Progenitor cell of endocrine pancreas (in vitro differentiated cells): ENCODE measurements at regions not wholly inside any gene's neighbourhood (a gene's known extent, or its start where the extent isn't known, plus 50 kb on each side); places are given as distances from the start of the nearest gene placed in this dataset.

ENCODE experiments used
- DNase-seq: peaks from one replicate; pipeline ENCODE4 v3.0.0; 2021; ENCODE audit warnings: low spot score; ENCODE audit not compliant: unreplicated experiment
- H3K27ac Mint-ChIP-seq: 2 replicates; pipeline ENCODE4 v1.8.0; 2021; ENCODE audit warnings: mild to moderate bottlenecking, moderate library complexity, mixed read lengths
- H3K27me3 Mint-ChIP-seq: 2 replicates; pipeline ENCODE4 v1.8.0; 2021; ENCODE audit warnings: mixed read lengths
- H3K36me3 Mint-ChIP-seq: 2 replicates; pipeline ENCODE4 v1.8.0; 2022; ENCODE audit warnings: mixed read lengths; ENCODE audit not compliant: insufficient read depth
- H3K4me1 Mint-ChIP-seq: 2 replicates; pipeline ENCODE4 v1.8.0; 2021; ENCODE audit warnings: low read depth, mixed read lengths
- H3K4me3 Mint-ChIP-seq: 2 replicates; pipeline ENCODE4 v1.8.0; 2021; ENCODE audit warnings: low read depth, mild to moderate bottlenecking, moderate library complexity, mixed read lengths
- H3K9me3 Mint-ChIP-seq: 2 replicates; pipeline ENCODE4 v1.8.0; 2021; ENCODE audit warnings: low read depth, mixed read lengths
- TF ChIP-seq, protein P1 (sequence below): fragments of 200-600 bp; sonication (generic); IDR thresholded peaks from one replicate; pipeline ENCODE4 v1.5.0; 2021; ENCODE audit warnings: antibody characterized with exemption, mild to moderate bottlenecking; ENCODE audit not compliant: unreplicated experiment

DNA sequence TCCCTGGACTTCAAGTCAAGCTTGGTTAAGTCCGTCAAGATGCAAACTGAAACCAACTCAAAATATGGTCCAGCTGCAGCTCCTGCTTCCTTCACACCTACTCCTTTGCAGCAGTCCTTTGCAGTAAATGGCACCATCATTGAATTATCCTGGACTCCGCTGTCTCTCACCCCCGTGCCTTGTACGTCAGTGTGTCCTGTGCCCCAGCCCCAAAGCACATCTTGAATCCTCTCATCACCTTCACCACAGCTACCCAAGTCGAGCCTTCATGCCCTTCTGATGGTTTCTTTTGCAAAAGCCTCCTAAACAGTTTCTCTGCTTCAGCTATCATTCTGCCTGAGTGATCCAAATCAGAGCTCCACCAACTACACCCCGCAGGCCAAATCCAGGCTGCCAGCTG, 88.4 kb upstream of the LEP start:
- Mint-ChIP-seq H3K27me3 (peaks cover 72% of the 10 kb centered on the region), H3K4me3 (no peak overlapping the region), H3K4me1 (no peaks in the 10 kb centered on the region), H3K36me3 (no peaks in the 10 kb centered on the region), H3K27ac (no peak overlapping the region), H3K9me3 (no peaks in the 10 kb centered on the region)
- TF ChIP-seq, protein P1, sequence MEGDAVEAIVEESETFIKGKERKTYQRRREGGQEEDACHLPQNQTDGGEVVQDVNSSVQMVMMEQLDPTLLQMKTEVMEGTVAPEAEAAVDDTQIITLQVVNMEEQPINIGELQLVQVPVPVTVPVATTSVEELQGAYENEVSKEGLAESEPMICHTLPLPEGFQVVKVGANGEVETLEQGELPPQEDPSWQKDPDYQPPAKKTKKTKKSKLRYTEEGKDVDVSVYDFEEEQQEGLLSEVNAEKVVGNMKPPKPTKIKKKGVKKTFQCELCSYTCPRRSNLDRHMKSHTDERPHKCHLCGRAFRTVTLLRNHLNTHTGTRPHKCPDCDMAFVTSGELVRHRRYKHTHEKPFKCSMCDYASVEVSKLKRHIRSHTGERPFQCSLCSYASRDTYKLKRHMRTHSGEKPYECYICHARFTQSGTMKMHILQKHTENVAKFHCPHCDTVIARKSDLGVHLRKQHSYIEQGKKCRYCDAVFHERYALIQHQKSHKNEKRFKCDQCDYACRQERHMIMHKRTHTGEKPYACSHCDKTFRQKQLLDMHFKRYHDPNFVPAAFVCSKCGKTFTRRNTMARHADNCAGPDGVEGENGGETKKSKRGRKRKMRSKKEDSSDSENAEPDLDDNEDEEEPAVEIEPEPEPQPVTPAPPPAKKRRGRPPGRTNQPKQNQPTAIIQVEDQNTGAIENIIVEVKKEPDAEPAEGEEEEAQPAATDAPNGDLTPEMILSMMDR: no peak
- DNase-seq: no peak

DNA sequence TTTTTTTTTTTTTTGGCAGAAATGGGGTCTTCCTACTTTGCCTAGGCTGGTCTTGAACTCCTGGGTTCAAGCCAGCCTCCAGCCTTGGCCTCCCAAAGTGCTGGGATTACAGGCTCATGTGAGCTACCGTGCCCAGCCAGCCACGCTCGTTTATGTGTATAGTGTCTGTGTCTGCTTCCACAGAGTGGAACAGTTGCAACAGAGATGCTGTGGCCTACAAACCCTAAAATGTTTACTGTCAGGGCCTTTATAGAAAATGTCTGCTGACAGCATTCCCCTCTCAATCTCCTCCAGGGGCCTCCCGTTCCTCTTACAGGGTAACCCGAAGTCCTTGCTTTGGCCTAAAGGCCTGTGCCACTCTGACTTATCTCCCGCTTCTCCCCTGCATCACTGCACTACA, 87.6 kb upstream of the LEP start:
- no peak overlapping the region for H3K27ac Mint-ChIP-seq
- no peaks in the 10 kb centered on the region for H3K36me3 Mint-ChIP-seq
- no peaks in the 10 kb centered on the region for H3K4me1 Mint-ChIP-seq
- H3K9me3 Mint-ChIP-seq: no peaks in the 10 kb centered on the region
- H3K4me3 Mint-ChIP-seq: no peak overlapping the region
- H3K27me3 Mint-ChIP-seq: peaks cover 72% of the 10 kb centered on the region
- DNase-seq: no peak
- TF ChIP-seq, protein P1: no peak

DNA sequence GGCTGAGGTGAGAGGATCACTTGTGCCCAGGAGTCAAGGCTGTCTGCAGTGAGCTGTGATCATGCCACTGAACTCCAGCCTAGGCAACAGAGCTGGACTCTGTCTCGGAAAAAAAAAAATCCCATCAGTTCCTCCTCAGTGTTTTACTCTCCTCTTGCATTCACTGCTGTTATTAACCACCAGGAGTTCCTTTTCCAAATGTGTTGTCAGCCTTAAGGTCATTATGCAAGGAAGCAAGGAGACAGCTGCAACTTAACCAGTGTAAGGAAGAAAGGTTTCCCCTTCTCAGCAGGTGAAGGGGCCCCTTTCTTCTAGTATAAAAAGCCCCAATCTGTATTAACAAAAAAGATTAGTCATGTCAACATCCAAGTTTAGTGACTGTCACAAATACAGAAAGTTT, 86.6 kb upstream of the LEP start:
- Mint-ChIP-seq H3K4me3 (no peak overlapping the region), H3K27ac (no peak overlapping the region), H3K27me3 (peaks cover 69% of the 10 kb centered on the region), H3K9me3 (no peaks in the 10 kb centered on the region), H3K36me3 (no peaks in the 10 kb centered on the region), H3K4me1 (no peaks in the 10 kb centered on the region)
- TF ChIP-seq, protein P1: no peak
- DNase-seq: no peak

DNA sequence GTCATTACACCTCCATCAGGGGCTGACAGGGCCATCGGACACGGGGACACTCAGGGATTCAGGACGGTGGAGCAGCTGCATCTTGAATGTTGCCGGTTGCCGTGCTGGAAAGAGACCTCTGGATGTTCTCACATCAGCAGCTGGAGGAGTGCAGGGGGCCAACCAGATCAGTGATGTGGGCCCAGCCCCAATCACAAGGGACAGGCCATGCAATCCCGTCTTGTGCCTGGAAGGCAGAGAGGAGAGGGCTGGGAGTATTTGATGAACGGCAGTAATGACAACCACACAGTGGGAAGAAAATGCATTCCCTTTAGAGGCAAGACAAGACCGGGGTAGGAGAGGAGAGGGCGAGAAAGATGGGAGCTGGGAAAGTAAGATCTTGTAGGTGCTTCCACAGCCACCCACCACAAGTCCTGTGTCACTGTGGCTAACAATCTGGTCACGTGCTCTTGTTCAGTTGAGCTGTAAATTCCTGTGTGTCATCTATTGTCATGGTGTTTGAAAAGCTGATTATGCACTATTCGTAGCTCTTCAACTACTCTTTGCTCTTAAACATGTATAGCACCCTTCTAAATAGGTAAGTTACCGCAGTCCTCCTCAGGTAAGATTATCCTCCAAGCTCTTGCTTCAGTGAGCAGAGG, 85.9 kb upstream of the LEP start:
- no peak overlapping the region for H3K4me3 Mint-ChIP-seq

DNA sequence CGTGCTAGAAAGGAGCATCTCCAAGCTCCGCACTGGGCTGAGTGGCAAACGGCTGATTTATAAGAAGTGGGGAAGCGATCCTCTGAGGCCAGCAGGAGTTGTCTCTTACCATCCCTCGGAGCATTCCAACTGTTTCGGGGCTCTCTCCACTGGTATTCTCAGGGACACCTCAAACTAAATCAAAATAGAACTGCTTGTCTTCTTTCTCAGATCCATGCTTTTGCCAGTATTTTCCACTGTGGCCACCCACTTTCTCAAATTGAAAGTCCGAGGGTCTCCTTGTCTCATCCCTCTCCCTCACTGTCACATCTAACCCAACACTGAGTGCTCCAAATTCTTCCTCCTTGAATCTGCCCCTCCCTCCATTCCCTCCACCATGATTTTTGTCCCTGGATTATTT, 83.2 kb upstream of the LEP start:
- H3K27ac Mint-ChIP-seq: no peak overlapping the region
- H3K27me3 Mint-ChIP-seq: peaks cover 75% of the 10 kb centered on the region
- no peaks in the 10 kb centered on the region for H3K4me1 Mint-ChIP-seq
- no peaks in the 10 kb centered on the region for H3K36me3 Mint-ChIP-seq
- H3K4me3 Mint-ChIP-seq: no peak overlapping the region
- TF ChIP-seq, protein P1: no peak
- no peak for DNase-seq
- no peaks in the 10 kb centered on the region for H3K9me3 Mint-ChIP-seq

More for the DNA sequence above, 85.9 kb upstream of the LEP start:
- H3K4me1 Mint-ChIP-seq: no peaks in the 10 kb centered on the region
- no peaks in the 10 kb centered on the region for H3K36me3 Mint-ChIP-seq
- no peak for DNase-seq
- H3K27ac Mint-ChIP-seq: no peak overlapping the region
- TF ChIP-seq, protein P1: no peak
- no peaks in the 10 kb centered on the region for H3K9me3 Mint-ChIP-seq
- peaks cover 73% of the 10 kb centered on the region for H3K27me3 Mint-ChIP-seq
